Naive B cell (primary cell): ENCODE measurements at regions not wholly inside any gene's neighbourhood (a gene's known extent, or its start where the extent isn't known, plus 50 kb on each side); places are given as distances from the start of the nearest gene placed in this dataset.

ENCODE experiments used
- ATAC-seq, 2 donors: fragments of 150-1000 bp; cut with Tn5 transposase; 2 replicates each; pipeline ENCODE4 v1.10.0; 2021; ENCODE audit warnings: low read depth in 2 of 2, mild to moderate bottlenecking in 2 of 2, moderate library complexity in 2 of 2
- DNase-seq: peaks from one replicate; pipeline ENCODE4 v3.0.0; 2022
- H3K27ac Mint-ChIP-seq, 6 donors: one replicate each; pipeline ENCODE4 v1.8.0; 2020 to 2022; ENCODE audit warnings: mild to moderate bottlenecking in 6 of 6, mixed read lengths in 6 of 6, moderate library complexity in 5 of 6, inconsistent platforms in 2 of 6
- H3K27me3 Mint-ChIP-seq, 3 donors: one replicate each; pipeline ENCODE4 v1.8.0; 2021 to 2022; ENCODE audit warnings: mixed read lengths in 3 of 3, mild to moderate bottlenecking in 1 of 3
- H3K36me3 Mint-ChIP-seq, 2 donors: one replicate each; pipeline ENCODE4 v1.8.0; 2020 to 2022; ENCODE audit warnings: mixed read lengths in 2 of 2, inconsistent platforms in 1 of 2, mild to moderate bottlenecking in 1 of 2
- H3K4me1 Mint-ChIP-seq, 3 donors: one replicate each; pipeline ENCODE4 v1.8.0; 2020 to 2022; ENCODE audit warnings: mixed read lengths in 3 of 3, inconsistent platforms in 1 of 3, mild to moderate bottlenecking in 1 of 3, moderate library complexity in 1 of 3
- H3K4me3 Mint-ChIP-seq, 8 donors: one replicate each; pipeline ENCODE4 v1.8.0; 2020 to 2022; ENCODE audit warnings: mild to moderate bottlenecking in 8 of 8, mixed read lengths in 8 of 8, moderate library complexity in 8 of 8, inconsistent platforms in 2 of 8
- H3K9me3 Mint-ChIP-seq, 7 donors: one replicate each; pipeline ENCODE4 v1.8.0; 2020 to 2022; ENCODE audit warnings: mixed read lengths in 7 of 7, mild to moderate bottlenecking in 5 of 7, inconsistent platforms in 2 of 7, moderate library complexity in 1 of 7

DNA sequence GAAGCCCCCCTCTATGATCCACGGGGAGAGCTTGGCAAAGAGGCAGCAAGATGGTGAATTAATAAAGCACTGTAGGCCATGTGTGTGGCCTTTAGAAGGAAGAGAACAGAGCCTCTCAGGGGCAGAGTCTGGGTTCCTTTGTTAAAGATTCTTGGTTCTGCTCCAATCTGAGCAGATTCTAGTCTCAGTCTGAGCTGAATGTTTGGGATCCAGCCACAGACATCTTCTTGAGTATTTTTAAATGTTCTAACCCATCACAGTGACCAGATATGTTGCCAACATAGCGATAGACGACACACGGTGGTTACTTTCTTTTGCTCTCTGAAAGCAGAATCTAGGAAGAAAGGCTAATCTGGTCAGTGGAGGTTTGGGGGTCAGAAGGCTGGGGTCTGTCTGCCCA, 147.5 kb upstream of the GPR12 start:
- no peak for DNase-seq
- Mint-ChIP-seq H3K4me3 (no peak overlapping the region), H3K9me3 (peaks cover 0 to 5% (median 2%) of the 10 kb centered on the region in 7 donors), H3K4me1 (no peaks in the 10 kb centered on the region), H3K27ac (peak overlapping the region in 1 of 6 donors; percentile 40), H3K27me3 (peaks cover 39 to 43% (median 43%) of the 10 kb centered on the region in 3 donors), H3K36me3 (no peaks in the 10 kb centered on the region)
- no peak for ATAC-seq

DNA sequence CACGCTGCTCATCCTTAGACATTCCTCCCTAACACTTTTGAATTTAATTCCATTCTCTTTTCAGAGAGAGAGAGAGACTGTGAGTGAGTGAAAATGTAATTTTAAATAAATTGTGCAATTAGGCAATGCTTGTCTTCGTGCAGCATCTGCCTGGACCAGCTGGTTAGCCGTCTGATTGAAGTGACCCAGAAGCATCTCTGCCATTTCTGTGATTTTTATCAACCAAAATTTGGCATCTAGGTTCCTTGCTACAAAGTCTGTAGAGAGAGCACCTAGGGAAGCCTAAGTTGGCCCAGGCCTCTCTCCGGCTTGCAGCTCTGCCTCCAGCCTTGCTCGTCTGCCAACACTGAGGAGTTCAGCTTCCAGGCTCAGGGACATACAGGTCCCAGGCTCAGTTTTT, 138.6 kb upstream of the GPR12 start:
- Mint-ChIP-seq H3K4me3 (no peak overlapping the region), H3K27me3 (peaks cover 30 to 55% (median 30%) of the 10 kb centered on the region in 3 donors), H3K27ac (no peak overlapping the region), H3K4me1 (no peaks in the 10 kb centered on the region), H3K9me3 (peaks cover 0 to 5% (median 2%) of the 10 kb centered on the region in 7 donors), H3K36me3 (no peaks in the 10 kb centered on the region)
- ATAC-seq (no peak), DNase-seq (no peak)

DNA sequence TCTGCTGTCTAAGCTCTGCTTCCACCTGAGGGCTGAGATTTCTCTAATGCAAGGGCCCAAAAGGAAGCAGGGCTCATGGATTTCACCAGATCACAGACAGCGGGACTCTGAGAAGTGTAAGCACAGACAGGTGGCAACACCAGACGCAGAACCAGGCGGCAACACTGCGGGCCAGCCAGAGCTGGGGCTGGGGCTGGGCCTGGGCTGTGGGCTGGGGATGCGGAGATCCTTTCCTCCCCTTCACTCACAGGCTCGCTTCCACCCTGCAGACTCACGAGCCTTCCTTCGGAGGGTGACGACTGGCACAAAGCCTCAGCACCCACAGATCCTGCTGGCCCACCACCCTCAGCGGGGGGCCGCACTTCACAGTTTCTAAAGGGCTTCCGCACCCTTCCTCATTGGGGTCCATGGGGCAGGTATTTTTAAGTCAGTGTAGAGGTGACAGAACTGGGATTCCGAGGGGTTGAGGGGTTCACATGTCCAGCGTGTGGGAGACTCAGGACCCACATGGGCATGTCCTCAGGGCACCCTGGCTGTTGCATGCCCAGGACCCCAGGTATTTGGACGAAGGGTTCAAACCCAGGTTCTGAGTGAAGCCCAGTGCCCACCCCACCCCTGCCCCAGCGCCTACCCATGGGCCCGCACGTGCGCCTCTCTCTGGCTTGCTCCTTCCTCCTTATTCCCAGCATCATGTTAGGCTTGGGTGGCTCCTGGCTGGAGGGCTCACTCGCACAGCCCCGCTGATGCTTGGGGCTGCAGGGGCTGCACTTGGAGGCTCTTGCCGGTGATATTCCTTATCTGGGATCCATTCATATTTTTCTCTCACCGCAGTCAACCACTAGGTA, 137.3 kb upstream of the GPR12 start:
- no peak for ATAC-seq
- peaks cover 37 to 55% (median 39%) of the 10 kb centered on the region in 3 donors for H3K27me3 Mint-ChIP-seq

DNA sequence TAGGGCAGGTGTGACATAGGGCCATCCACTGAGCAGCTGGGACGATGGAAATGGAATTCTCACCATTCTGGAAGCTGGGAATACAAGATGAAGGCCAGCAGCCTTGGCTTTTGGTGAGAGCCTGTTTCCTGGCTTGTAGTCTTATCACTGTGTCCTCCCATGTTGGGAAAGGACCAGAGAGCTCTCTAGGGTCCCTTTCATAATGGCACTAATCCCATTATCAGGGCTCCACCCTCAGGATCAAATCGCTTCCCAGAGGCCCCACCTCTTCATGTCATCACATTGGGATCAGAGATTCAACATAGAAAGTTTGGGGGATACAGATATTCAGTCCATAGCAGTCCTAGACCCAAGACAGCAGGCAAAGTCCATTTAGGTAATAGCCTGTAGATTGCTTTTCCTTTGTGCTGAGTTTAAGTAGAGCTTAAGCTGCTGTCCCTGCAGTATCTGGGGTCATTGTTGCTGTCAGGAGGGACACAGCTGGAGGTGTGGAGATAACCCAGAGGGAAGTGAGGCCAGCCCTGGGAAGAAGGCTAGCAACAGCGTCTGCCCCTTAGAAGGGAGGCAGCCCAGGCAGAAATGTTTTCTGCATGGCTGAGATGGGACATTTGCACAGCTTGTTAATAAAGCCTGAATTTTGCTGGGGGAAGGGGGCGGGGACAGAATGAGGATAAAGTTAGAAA, 136.5 kb upstream of the GPR12 start:
- Mint-ChIP-seq H3K36me3 (no peaks in the 10 kb centered on the region), H3K27me3 (peaks cover 39 to 55% (median 39%) of the 10 kb centered on the region in 3 donors), H3K4me3 (no peak overlapping the region), H3K4me1 (no peaks in the 10 kb centered on the region), H3K27ac (peak overlapping the region in 2 of 6 donors; percentile 23 to 54), H3K9me3 (peaks cover 0 to 4% (median 0%) of the 10 kb centered on the region in 7 donors)
- ATAC-seq (no peak), DNase-seq (no peak)

More for the DNA sequence above, 137.3 kb upstream of the GPR12 start:
- DNase-seq, result no peak
- Mint-ChIP-seq H3K36me3 (no peaks in the 10 kb centered on the region), H3K27ac (no peak overlapping the region), H3K9me3 (peaks cover 0 to 4% (median 0%) of the 10 kb centered on the region in 7 donors), H3K4me3 (no peak overlapping the region), H3K4me1 (no peaks in the 10 kb centered on the region)

GRCh38 chr13:26895808-26896466, 135.4 kb upstream of the GPR12 start:
- DNase-seq, result no peak
- H3K27ac Mint-ChIP-seq, result no peak overlapping the region
- no peaks in the 10 kb centered on the region for H3K36me3 Mint-ChIP-seq
- H3K27me3 Mint-ChIP-seq, result peaks cover 42 to 51% (median 43%) of the 10 kb centered on the region in 3 donors
- H3K4me3 Mint-ChIP-seq, result no peak overlapping the region
- H3K4me1 Mint-ChIP-seq, result no peaks in the 10 kb centered on the region
- no peak for ATAC-seq
- peaks cover 0 to 2% (median 0%) of the 10 kb centered on the region in 7 donors for H3K9me3 Mint-ChIP-seq

DNA sequence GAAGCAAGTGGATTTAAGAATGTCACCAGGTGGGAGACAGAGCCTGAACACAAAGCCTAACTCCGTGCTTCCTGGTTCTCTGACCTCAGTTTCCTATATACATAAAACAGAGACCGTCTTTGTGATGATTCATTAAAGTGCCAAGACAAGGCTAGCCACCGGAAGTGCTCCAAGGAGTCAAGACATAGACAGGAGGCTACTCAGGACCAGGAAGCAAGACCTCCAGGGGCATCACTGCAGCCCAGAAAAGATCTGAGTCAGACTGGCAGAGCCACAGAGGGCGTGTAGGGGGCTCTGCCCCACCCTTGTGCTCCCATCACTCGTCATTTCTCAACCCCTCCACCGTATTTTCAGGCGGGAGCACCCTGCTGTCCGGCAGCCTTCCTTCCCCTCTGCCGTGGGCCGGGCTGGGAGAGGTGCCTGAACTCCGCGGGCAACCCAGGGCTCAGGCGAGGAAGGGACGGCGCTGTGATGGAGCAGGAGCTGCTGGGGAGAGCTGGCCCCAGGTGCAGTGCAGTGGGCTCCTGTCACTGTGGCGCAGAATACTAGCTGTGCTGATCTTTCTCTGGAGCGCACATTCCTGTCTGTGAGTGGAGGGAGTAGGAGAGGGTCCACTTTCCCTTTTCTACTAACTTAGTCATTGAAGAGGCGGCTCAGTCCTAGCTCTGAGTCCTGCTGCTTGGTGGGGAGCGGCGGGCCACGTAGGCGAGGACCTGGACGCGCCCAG, 134.7 kb upstream of the GPR12 start:
- DNase-seq (no peak), ATAC-seq (no peak)
- H3K27ac Mint-ChIP-seq, result no peak overlapping the region
- H3K9me3 Mint-ChIP-seq, result peaks cover 0 to 2% (median 0%) of the 10 kb centered on the region in 7 donors
- H3K4me3 Mint-ChIP-seq, result no peak overlapping the region
- no peaks in the 10 kb centered on the region for H3K4me1 Mint-ChIP-seq
- peaks cover 43 to 50% (median 47%) of the 10 kb centered on the region in 3 donors for H3K27me3 Mint-ChIP-seq
- no peaks in the 10 kb centered on the region for H3K36me3 Mint-ChIP-seq

DNA sequence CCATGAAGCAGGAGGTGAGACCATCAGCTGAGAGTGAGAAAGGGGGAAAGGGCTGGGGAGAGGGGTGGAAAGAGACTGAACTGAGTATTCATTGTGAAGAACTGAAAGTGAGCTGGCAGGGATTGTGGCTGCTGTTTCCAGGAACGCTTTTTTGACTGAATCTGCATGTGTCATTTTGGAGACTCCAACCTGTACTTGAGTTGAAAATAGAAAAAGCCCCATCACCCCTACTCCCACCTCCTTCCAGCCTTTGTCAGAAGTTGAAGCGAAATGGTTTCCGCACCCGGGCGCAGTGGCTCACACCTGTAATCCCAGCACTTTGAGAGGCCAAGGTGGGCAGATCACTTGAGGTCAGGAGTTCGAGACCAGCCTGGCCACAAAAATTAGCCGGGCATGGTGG, 128.0 kb upstream of the GPR12 start:
- Mint-ChIP-seq H3K9me3 (peaks cover 0 to 4% (median 3%) of the 10 kb centered on the region in 7 donors), H3K4me3 (no peak overlapping the region), H3K27me3 (peaks cover 29 to 34% (median 31%) of the 10 kb centered on the region in 3 donors), H3K36me3 (no peaks in the 10 kb centered on the region), H3K4me1 (no peaks in the 10 kb centered on the region), H3K27ac (no peak overlapping the region)
- ATAC-seq (no peak), DNase-seq (no peak)

DNA sequence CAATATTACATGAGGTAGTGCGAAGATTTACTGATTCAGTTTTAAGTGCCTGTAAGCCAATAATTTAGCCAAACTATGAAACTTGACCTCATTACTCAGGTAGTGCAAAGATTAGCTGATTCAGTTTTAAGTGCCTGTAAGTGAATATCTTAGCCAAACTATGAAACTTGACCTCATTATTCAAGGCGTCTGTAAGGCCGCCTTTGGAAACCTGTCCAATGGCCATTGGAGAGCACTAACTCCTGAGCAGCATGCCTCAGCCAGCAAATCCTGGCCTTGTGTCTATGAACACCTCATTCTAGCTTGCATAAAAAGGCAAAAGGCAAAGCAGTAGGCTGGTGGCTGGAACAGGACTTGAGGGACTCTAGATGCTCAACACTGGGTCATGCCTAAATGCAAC, 127.0 kb upstream of the GPR12 start:
- Mint-ChIP-seq H3K27me3 (peaks cover 27 to 32% (median 31%) of the 10 kb centered on the region in 3 donors), H3K4me3 (no peak overlapping the region), H3K36me3 (no peaks in the 10 kb centered on the region), H3K9me3 (peaks cover 0 to 4% (median 3%) of the 10 kb centered on the region in 7 donors), H3K27ac (no peak overlapping the region), H3K4me1 (no peaks in the 10 kb centered on the region)
- DNase-seq (no peak), ATAC-seq (no peak)

DNA sequence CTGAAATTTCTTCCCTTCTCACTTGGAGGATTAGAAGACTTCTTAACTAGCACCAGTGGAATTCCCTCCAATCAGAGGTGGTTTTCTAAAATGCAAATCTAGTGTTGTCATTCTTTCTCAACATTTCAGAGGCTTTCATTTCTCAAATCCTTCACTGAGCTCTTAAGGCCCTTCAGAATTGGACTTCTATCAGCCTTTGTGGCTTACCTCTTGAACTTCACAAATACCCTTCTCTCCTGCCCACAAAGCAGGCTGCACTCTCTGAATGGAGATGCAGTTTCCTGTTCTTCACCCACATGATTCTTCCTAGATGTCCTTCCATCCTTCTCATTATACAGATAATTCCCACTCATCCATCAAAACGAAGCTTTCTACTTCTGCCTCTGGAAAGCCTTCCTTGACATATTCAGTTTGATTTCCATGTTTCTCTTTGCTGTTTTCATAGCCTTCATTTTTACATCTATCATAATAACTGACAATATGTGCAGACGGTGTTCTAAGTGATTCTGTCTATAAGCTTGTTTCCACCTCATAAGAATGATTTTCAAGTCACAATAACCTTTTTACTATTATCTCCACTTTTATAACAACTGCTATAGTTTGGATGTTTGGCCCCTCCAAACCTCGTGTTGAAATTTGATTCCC, 123.1 kb upstream of the GPR12 start:
- Mint-ChIP-seq H3K4me1 (no peaks in the 10 kb centered on the region), H3K9me3 (peaks cover 0 to 4% (median 3%) of the 10 kb centered on the region in 7 donors), H3K36me3 (no peaks in the 10 kb centered on the region), H3K4me3 (no peak overlapping the region), H3K27me3 (peaks cover 20 to 32% (median 26%) of the 10 kb centered on the region in 3 donors), H3K27ac (no peak overlapping the region)
- no peak for DNase-seq
- no peak for ATAC-seq

- ATAC-seq (no peak), DNase-seq (no peak)
- H3K27me3 Mint-ChIP-seq, result peaks cover 25 to 36% (median 27%) of the 10 kb centered on the region in 3 donors
- no peaks in the 10 kb centered on the region for H3K4me1 Mint-ChIP-seq
- H3K4me3 Mint-ChIP-seq, result no peak overlapping the region
- H3K36me3 Mint-ChIP-seq, result no peaks in the 10 kb centered on the region
- no peak overlapping the region for H3K27ac Mint-ChIP-seq
- peaks cover 0 to 9% (median 4%) of the 10 kb centered on the region in 7 donors for H3K9me3 Mint-ChIP-seq
Observed at GRCh38 chr13:26882731-26883130, 122.1 kb upstream of the GPR12 start.

DNA sequence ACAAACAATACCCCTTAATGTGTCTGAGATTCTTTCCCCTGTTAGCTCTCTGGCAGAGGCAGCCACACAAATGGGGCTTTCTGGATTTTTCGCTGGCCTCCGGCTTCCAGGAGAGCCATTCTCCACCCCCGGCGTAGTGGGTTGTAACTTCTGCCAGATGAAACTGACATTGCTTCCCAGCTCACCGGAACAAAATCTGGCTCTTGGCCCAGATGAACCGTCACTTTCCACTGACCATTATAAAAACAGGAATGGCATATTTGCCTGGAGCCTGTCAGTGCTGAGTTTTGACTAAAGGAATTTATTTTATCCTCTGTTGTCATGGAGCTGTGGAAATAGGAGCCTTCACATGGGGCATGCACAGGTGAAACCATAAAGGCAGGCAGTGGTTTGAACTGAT, 120.6 kb upstream of the GPR12 start:
- H3K27me3 Mint-ChIP-seq, result peaks cover 31 to 39% (median 34%) of the 10 kb centered on the region in 3 donors
- peaks cover 4 to 18% (median 8%) of the 10 kb centered on the region in 7 donors for H3K9me3 Mint-ChIP-seq
- H3K4me3 Mint-ChIP-seq, result no peak overlapping the region
- DNase-seq (no peak), ATAC-seq (no peak)
- no peaks in the 10 kb centered on the region for H3K4me1 Mint-ChIP-seq
- H3K36me3 Mint-ChIP-seq, result no peaks in the 10 kb centered on the region
- no peak overlapping the region for H3K27ac Mint-ChIP-seq

DNA sequence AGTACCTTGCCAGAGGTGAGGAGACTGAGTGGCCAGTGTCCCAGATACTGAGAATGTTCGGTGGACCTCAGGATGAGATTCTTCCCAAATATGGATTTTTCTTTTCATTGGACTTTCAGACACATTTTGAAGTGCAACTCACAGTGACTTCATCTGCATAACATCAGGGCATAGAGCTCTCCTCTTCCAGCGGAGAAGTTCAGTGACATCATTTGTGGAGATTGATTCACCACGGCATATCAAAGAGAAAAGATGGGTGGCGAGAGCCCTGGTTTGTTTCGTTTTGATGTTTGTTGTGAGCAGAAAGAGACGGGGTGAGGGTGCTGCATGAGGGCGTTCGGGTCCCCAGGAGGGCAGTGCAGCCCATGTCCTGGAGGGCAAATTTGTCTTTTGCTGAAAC, 120.1 kb upstream of the GPR12 start:
- no peaks in the 10 kb centered on the region for H3K36me3 Mint-ChIP-seq
- no peak for ATAC-seq
- H3K4me3 Mint-ChIP-seq, result no peak overlapping the region
- H3K27me3 Mint-ChIP-seq, result peaks cover 27 to 35% (median 31%) of the 10 kb centered on the region in 3 donors
- no peaks in the 10 kb centered on the region for H3K4me1 Mint-ChIP-seq
- H3K9me3 Mint-ChIP-seq, result peaks cover 7 to 23% (median 10%) of the 10 kb centered on the region in 7 donors
- no peak overlapping the region for H3K27ac Mint-ChIP-seq
- no peak for DNase-seq
